GM13977 (cell line): ENCODE measurements at regions not wholly inside any gene's neighbourhood (a gene's known extent, or its start where the extent isn't known, plus 50 kb on each side); places are given as distances from the start of the nearest gene placed in this dataset.

Experiments used
- DNase-seq: peaks from one replicate; pipeline ENCODE4 v3.0.0; 2012; ENCODE audit warnings: low spot score
- CTCF ChIP-seq: IDR thresholded peaks from 2 replicates; pipeline ENCODE4 v1.5.1; 2012; ENCODE audit warnings: mild to moderate bottlenecking, control low read depth; ENCODE audit not compliant: insufficient read depth; ENCODE audit errors: extremely low read depth, missing control alignments
- in situ Hi-C: fragments of 300-500 bp; cut with MboI; formaldehyde crosslinking; loops from one replicate; pipeline ENCODE4 v1.12.0; 2022; ENCODE audit warnings: low sequenced_read_pairs, low pct_unique_long_range_greater_than_20kb, mixed read lengths, inconsistent platforms; ENCODE audit not compliant: unreplicated experiment

- TF ChIP-seq CTCF = no peak
- DNase-seq = no peak
- in situ Hi-C loops = no loop called here
Measured at GRCh38 chr9:79143211-79143610, 428.6 kb upstream of the TLE4 start.

- no peak for TF ChIP-seq CTCF
- in situ Hi-C loops = no loop called here
- DNase-seq = no peak
Measured at GRCh38 chr9:79145442-79145841, 426.3 kb upstream of the TLE4 start.

GRCh38 chr9:79149585-79149984, 422.2 kb upstream of the TLE4 start:
- no peak for TF ChIP-seq CTCF
- in situ Hi-C loops = no loop called here
- no peak for DNase-seq

- in situ Hi-C loops = no loop called here
- DNase-seq = no peak
- no peak for TF ChIP-seq CTCF
Measured at GRCh38 chr9:79151791-79152190, 420.0 kb upstream of the TLE4 start.

- no peak for TF ChIP-seq CTCF
- DNase-seq = no peak
- in situ Hi-C loops = no loop called here
Measured at GRCh38 chr9:79152306-79152705, 419.5 kb upstream of the TLE4 start.

- in situ Hi-C loops = no loop called here
- TF ChIP-seq CTCF = no peak
- no peak for DNase-seq
Measured at GRCh38 chr9:79154806-79155205, 417.0 kb upstream of the TLE4 start.

- DNase-seq = no peak
- in situ Hi-C loops = no loop called here
- TF ChIP-seq CTCF = no peak
Measured at GRCh38 chr9:79155308-79155707, 416.5 kb upstream of the TLE4 start.
